GM23338 (cell line): ENCODE measurements at regions not wholly inside any gene's neighbourhood (a gene's known extent, or its start where the extent isn't known, plus 50 kb on each side); places are given as distances from the start of the nearest gene placed in this dataset.
A peak's percentile ranks its signal among the peaks of the same experiment; 100 is the strongest.

Experiments
- ATAC-seq: fragments of 200-7000 bp; cut with Tn5 transposase; 3 replicates; pipeline ENCODE4 v1.9.1; 2020
- DNase-seq: peaks from one replicate; pipeline ENCODE4 v3.0.0-alpha.2; 2015; ENCODE audit warnings: low spot score
- H2AFZ ChIP-seq: fragments of 200-600 bp; sonication (generic); 2 replicates; pipeline ENCODE4 v1.8.0; 2016; ENCODE audit warnings: antibody characterized with exemption, mild to moderate bottlenecking, moderate library complexity
- H3F3A ChIP-seq: fragments of 200-600 bp; sonication (generic); replicated peaks from 2 replicates; pipeline ENCODE4 v1.8.0; 2017; ENCODE audit warnings: antibody characterized with exemption, mixed run types, low read depth
- H3K27ac ChIP-seq: fragments of 200-600 bp; sonication (generic); 2 replicates; pipeline ENCODE4 v1.6.1; 2016; ENCODE audit warnings: low read depth
- H3K27me3 ChIP-seq: fragments of 200-600 bp; sonication (generic); 2 replicates; pipeline ENCODE4 v1.8.0; 2016; ENCODE audit warnings: mild to moderate bottlenecking, mixed run types, moderate library complexity; ENCODE audit not compliant: insufficient read depth
- H3K36me3 ChIP-seq: fragments of 200-600 bp; sonication (generic); 2 replicates; pipeline ENCODE4 v1.8.0; 2016; ENCODE audit warnings: mild to moderate bottlenecking; ENCODE audit not compliant: insufficient read depth
- H3K4me1 ChIP-seq: fragments of 200-600 bp; sonication (generic); 2 replicates; pipeline ENCODE4 v1.8.0; 2016; ENCODE audit warnings: mild to moderate bottlenecking, moderate library complexity; ENCODE audit not compliant: insufficient read depth
- H3K4me2 ChIP-seq: fragments of 200-600 bp; sonication (generic); 2 replicates; pipeline ENCODE4 v1.7.1; 2017; ENCODE audit warnings: mixed run types
- H3K4me3 ChIP-seq: fragments of 200-600 bp; sonication (generic); 2 replicates; pipeline ENCODE4 v1.6.1; 2016; ENCODE audit warnings: mixed run types
- H3K79me2 ChIP-seq: fragments of 200-600 bp; sonication (generic); replicated peaks from 2 replicates; pipeline ENCODE4 v1.8.0; 2017; ENCODE audit warnings: mild to moderate bottlenecking; ENCODE audit not compliant: insufficient read depth
- H3K9me2 ChIP-seq: fragments of 200-600 bp; sonication (generic); 2 replicates; pipeline ENCODE4 v1.8.0; 2017; ENCODE audit not compliant: insufficient read depth
- H4K20me1 ChIP-seq: fragments of 200-600 bp; sonication (generic); replicated peaks from 2 replicates; pipeline ENCODE4 v1.8.0; 2017; ENCODE audit warnings: mild to moderate bottlenecking; ENCODE audit not compliant: insufficient read depth
- H3K27ac Mint-ChIP-seq: 2 replicates; pipeline ENCODE4 v1.8.0; 2020; ENCODE audit warnings: inconsistent platforms, mild to moderate bottlenecking, moderate library complexity, mixed read lengths
- H3K27me3 Mint-ChIP-seq: 3 replicates; pipeline ENCODE4 v1.8.0; 2022; ENCODE audit warnings: low read depth, mild to moderate bottlenecking, moderate library complexity, mixed read lengths, inconsistent platforms; ENCODE audit not compliant: insufficient read depth, poor library complexity
- H3K36me3 Mint-ChIP-seq: 3 replicates; pipeline ENCODE4 v1.8.0; 2021; ENCODE audit warnings: low read depth, mild to moderate bottlenecking, inconsistent platforms, moderate library complexity, mixed read lengths
- H3K4me1 Mint-ChIP-seq: 3 replicates; pipeline ENCODE4 v1.8.0; 2020; ENCODE audit warnings: mild to moderate bottlenecking, inconsistent platforms, mixed read lengths
- H3K4me3 Mint-ChIP-seq: 3 replicates; pipeline ENCODE4 v1.8.0; 2021; ENCODE audit warnings: moderate library complexity, mild to moderate bottlenecking, inconsistent platforms, mixed read lengths
- H3K9me3 Mint-ChIP-seq: 3 replicates; pipeline ENCODE4 v1.8.0; 2020; ENCODE audit warnings: moderate library complexity, mild to moderate bottlenecking, inconsistent platforms, mixed read lengths
- CREB1 ChIP-seq: fragments of 250-450 bp; sonication (Bioruptor Pico); IDR thresholded peaks from 2 replicates; pipeline ENCODE4 v1.5.0; 2020; ENCODE audit warnings: low read depth, mild to moderate bottlenecking, moderate library complexity
- CTCF ChIP-seq, 2 experiments: fragments of 200-600 bp in 1 of 2; sonication (generic) in 1 of 2; conservative IDR thresholded peaks; 2 replicates each; pipeline versions ENCODE4 v1.5.1 to v1.6.1; 2016 to 2017; ENCODE audit warnings: antibody characterized with exemption in 2 of 2, low read depth in 2 of 2, mild to moderate bottlenecking in 2 of 2, moderate library complexity in 1 of 2
- ETS1 ChIP-seq: IDR thresholded peaks from 2 replicates; pipeline ENCODE4 v1.6.1; 2016; ENCODE audit warnings: antibody characterized with exemption
- EZH2 ChIP-seq: fragments of 200-600 bp; sonication (generic); IDR thresholded peaks from one replicate; pipeline ENCODE4 v1.8.0; 2017; ENCODE audit warnings: antibody characterized with exemption, mild to moderate bottlenecking, low read depth; ENCODE audit not compliant: unreplicated experiment
- EZH2phosphoT487 ChIP-seq: fragments of 200-600 bp; sonication (generic); IDR thresholded peaks from one replicate; pipeline ENCODE4 v1.8.1; 2018; ENCODE audit warnings: antibody characterized with exemption; ENCODE audit not compliant: unreplicated experiment
- JUNB ChIP-seq: IDR thresholded peaks from one replicate; pipeline ENCODE4 v1.6.1; 2016; ENCODE audit warnings: antibody characterized with exemption; ENCODE audit not compliant: unreplicated experiment
- NANOG ChIP-seq: IDR thresholded peaks from 2 replicates; pipeline ENCODE4 v1.6.1; 2016; ENCODE audit warnings: antibody characterized with exemption, borderline replicate concordance
- POLR2AphosphoS5 ChIP-seq: IDR thresholded peaks from 2 replicates; pipeline ENCODE4 v1.6.1; 2016; ENCODE audit warnings: antibody characterized with exemption, low read depth
- REST ChIP-seq: IDR thresholded peaks from one replicate; pipeline ENCODE4 v1.6.1; 2018; ENCODE audit warnings: antibody characterized with exemption; ENCODE audit not compliant: unreplicated experiment
- STAT1 ChIP-seq: IDR thresholded peaks from one replicate; pipeline ENCODE4 v1.6.1; 2016; ENCODE audit warnings: antibody characterized with exemption; ENCODE audit not compliant: unreplicated experiment
- ZNF114 ChIP-seq: fragments of 250-450 bp; sonication (Bioruptor Pico); IDR thresholded peaks from 2 replicates; pipeline ENCODE4 v1.5.0; 2020; ENCODE audit warnings: mild to moderate bottlenecking, moderate library complexity
- ZNF331 ChIP-seq: fragments of 250-450 bp; sonication (Bioruptor Pico); IDR thresholded peaks from 2 replicates; pipeline ENCODE4 v1.5.0; 2020; ENCODE audit warnings: low read depth, mild to moderate bottlenecking, moderate library complexity
- ZNF462 ChIP-seq: fragments of 250-450 bp; sonication (Bioruptor Pico); IDR thresholded peaks from 2 replicates; pipeline ENCODE4 v1.5.0; 2020; ENCODE audit warnings: mild to moderate bottlenecking, moderate library complexity

DNA sequence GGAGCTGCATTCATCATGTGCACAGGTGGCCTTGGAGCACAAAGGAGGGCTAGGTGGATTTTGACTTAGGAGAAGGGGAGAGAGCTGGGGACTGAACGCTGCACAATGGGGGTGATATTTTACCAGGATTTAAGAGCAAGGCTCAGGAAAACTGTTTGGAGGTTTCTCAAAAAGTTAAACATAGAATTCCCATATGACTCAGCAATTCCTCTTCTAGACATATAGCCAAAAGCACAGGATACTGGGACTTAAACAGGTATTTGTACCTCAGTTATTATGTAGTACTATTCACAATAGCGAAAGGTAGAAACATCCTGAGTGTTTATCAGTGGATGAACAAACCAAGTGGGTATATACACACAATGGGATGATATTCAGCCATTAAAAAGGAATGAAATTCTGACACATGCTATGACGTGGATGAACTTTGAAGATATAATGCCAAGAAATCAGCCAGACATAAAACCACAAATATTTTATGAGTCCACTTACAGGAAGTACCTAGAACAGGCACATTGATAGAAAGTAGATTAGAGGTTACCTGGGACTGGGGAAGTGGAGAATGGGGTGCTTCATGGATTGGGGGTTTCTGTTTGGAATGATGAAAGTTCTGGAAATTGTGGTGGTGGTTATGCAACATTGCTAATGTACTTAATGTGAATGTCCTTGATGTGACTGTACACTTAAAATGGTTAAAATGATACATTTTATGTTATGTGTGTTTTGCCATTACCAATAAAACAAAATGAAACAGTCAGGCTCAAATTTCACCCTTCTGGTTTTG, 216.9 kb downstream of the HAUS1 start:
- no peak overlapping the region for H3K27ac ChIP-seq
- Mint-ChIP-seq H3K36me3 (no peaks in the 10 kb centered on the region), H3K27me3 (peaks cover 2% of the 10 kb centered on the region), H3K27ac (no peak overlapping the region), H3K4me3 (no peak overlapping the region), H3K4me1 (peaks cover 35% of the 10 kb centered on the region), H3K9me3 (no peaks in the 10 kb centered on the region)
- no peaks in the 10 kb centered on the region for H3K36me3 ChIP-seq
- no peaks in the 10 kb centered on the region for H3K79me2 ChIP-seq
- H3K4me3 ChIP-seq: no peak overlapping the region
- no peak for DNase-seq
- H3K27me3 ChIP-seq: no peaks in the 10 kb centered on the region
- H3K4me2 ChIP-seq: 0 out of 2 replicates have a peak overlapping the region, but pooled peaks have one; percentile 50
- no peaks in the 10 kb centered on the region for H3F3A ChIP-seq
- TF ChIP-seq CTCF (conservative IDR thresholded peaks at IDR 0.05; ENCODE audit: low read depth in 2 of 2): no peak
- TF ChIP-seq EZH2: no peak
- TF ChIP-seq ETS1: no peak
- TF ChIP-seq NANOG: no peak
- TF ChIP-seq ZNF331: no peak
- TF ChIP-seq CREB1: no peak
- no peak for TF ChIP-seq STAT1
- TF ChIP-seq JUNB: no peak
- TF ChIP-seq POLR2AphosphoS5: no peak
- no peak for TF ChIP-seq EZH2phosphoT487
- no peak for TF ChIP-seq ZNF462
- no peak for TF ChIP-seq REST
- no peak for TF ChIP-seq ZNF114
- H2AFZ ChIP-seq: no peak overlapping the region
- H4K20me1 ChIP-seq: no peaks in the 10 kb centered on the region
- ATAC-seq: no peak
- peaks cover 19% of the 10 kb centered on the region for H3K4me1 ChIP-seq
- peaks cover 11% of the 10 kb centered on the region; the same call in 1 of the 2 replicates for H3K9me2 ChIP-seq
